ENCODE measurements at regions not wholly inside any gene's neighbourhood (a gene's known extent, or its start where the extent isn't known, plus 50 kb on each side); places are given as distances from the start of the nearest gene placed in this dataset.

GRCh38 chr4:101556842-101557241, 209.5 kb upstream of the PPP3CA start:
- Histone ChIP-seq H3K79me2 (ENCODE audit: control insufficient read depth, low read length) (no peaks in the 10 kb centered on the region), H3K4me1 (ENCODE audit: control insufficient read depth, low read length) (no peaks in the 10 kb centered on the region), H4K20me1 (ENCODE audit: control insufficient read depth, insufficient read depth, low read depth, low read length) (no peaks in the 10 kb centered on the region), H3K4me2 (ENCODE audit: low read length) (no peak overlapping the region), H3K4me3 (ENCODE audit: low read length) (no peak overlapping the region), H3K36me3 (ENCODE audit: control insufficient read depth, low read length) (no peaks in the 10 kb centered on the region), H3K27me3 (ENCODE audit: control insufficient read depth, low read length) (no peaks in the 10 kb centered on the region), H3K9me2 (replicated peaks; ENCODE audit: control insufficient read depth, low read length) (no peaks in the 10 kb centered on the region), H3K9me3 (ENCODE audit: control insufficient read depth, insufficient read depth, low read length) (peaks cover 12% of the 10 kb centered on the region; the same call in 1 of the 2 replicates), H3K27ac (ENCODE audit: low read depth, low read length) (no peak overlapping the region), H3F3A (ENCODE audit: control insufficient read depth, insufficient read depth) (no peaks in the 10 kb centered on the region)
- TF ChIP-seq EZH2phosphoT487 (IDR thresholded peaks at IDR 0.05; ENCODE audit: borderline replicate concordance, low read length) (no peak), CTCF (IDR thresholded peaks at IDR 0.05; ENCODE audit: low read depth, low read length, poor library complexity, severe bottlenecking) (no peak)

GRCh38 chr4:101555341-101555880, 208.1 kb upstream of the PPP3CA start:
- Histone ChIP-seq H3K27ac (ENCODE audit: low read depth, low read length) (no peak overlapping the region), H3K79me2 (ENCODE audit: control insufficient read depth, low read length) (no peaks in the 10 kb centered on the region), H3K36me3 (ENCODE audit: control insufficient read depth, low read length) (no peaks in the 10 kb centered on the region), H3K4me2 (ENCODE audit: low read length) (no peak overlapping the region), H3K4me1 (ENCODE audit: control insufficient read depth, low read length) (no peaks in the 10 kb centered on the region), H3K9me3 (ENCODE audit: control insufficient read depth, insufficient read depth, low read length) (peaks cover 20% of the 10 kb centered on the region; the same call in 1 of the 2 replicates), H3K27me3 (ENCODE audit: control insufficient read depth, low read length) (no peaks in the 10 kb centered on the region), H3K9me2 (replicated peaks; ENCODE audit: control insufficient read depth, low read length) (no peaks in the 10 kb centered on the region), H3F3A (ENCODE audit: control insufficient read depth, insufficient read depth) (no peaks in the 10 kb centered on the region), H4K20me1 (ENCODE audit: control insufficient read depth, insufficient read depth, low read depth, low read length) (no peaks in the 10 kb centered on the region), H3K4me3 (ENCODE audit: low read length) (no peak overlapping the region)
- TF ChIP-seq EZH2phosphoT487 (IDR thresholded peaks at IDR 0.05; ENCODE audit: borderline replicate concordance, low read length): no peak
- no peak for TF ChIP-seq CTCF (IDR thresholded peaks at IDR 0.05; ENCODE audit: low read depth, low read length, poor library complexity, severe bottlenecking)

DNA sequence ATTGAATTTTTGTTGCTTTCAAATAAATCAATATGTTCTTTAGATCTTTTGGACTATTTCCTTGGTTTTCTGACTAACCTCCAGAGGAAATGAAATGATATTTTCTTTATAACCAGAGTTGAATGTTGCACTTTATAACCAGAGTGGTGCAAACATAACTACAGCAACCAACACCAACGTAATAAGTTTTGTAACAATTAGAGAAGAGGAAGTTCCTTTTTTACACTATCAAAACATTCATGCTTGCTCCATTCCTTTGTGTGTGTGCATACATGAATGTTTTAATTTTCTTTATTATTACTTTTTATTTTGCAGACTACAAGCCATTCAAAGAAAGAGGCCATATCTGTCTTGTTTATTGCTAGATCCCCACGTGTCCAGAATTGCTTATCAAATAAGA, 193.0 kb upstream of the PPP3CA start:
- Histone ChIP-seq H4K20me1 (ENCODE audit: control insufficient read depth, insufficient read depth, low read depth, low read length) (no peaks in the 10 kb centered on the region), H3K27me3 (ENCODE audit: control insufficient read depth, low read length) (no peaks in the 10 kb centered on the region), H3K4me3 (ENCODE audit: low read length) (no peak overlapping the region)

More for the DNA sequence above, 193.0 kb upstream of the PPP3CA start:
- H3F3A ChIP-seq (ENCODE audit: control insufficient read depth, insufficient read depth): no peaks in the 10 kb centered on the region
- no peaks in the 10 kb centered on the region for H3K79me2 ChIP-seq (ENCODE audit: control insufficient read depth, low read length)
- H3K9me3 ChIP-seq (ENCODE audit: control insufficient read depth, insufficient read depth, low read length): no peaks in the 10 kb centered on the region
- H3K36me3 ChIP-seq (ENCODE audit: control insufficient read depth, low read length): no peaks in the 10 kb centered on the region
- no peaks in the 10 kb centered on the region for H3K4me1 ChIP-seq (ENCODE audit: control insufficient read depth, low read length)
- no peak overlapping the region for H3K4me2 ChIP-seq (ENCODE audit: low read length)
- no peak for TF ChIP-seq EZH2phosphoT487 (IDR thresholded peaks at IDR 0.05; ENCODE audit: borderline replicate concordance, low read length)
- TF ChIP-seq CTCF (IDR thresholded peaks at IDR 0.05; ENCODE audit: low read depth, low read length, poor library complexity, severe bottlenecking): no peak
- H3K27ac ChIP-seq (ENCODE audit: low read depth, low read length): no peak overlapping the region
- no peaks in the 10 kb centered on the region for H3K9me2 ChIP-seq (replicated peaks; ENCODE audit: control insufficient read depth, low read length)
